Panc1 (cell line): ENCODE measurements at regions not wholly inside any gene's neighbourhood (a gene's known extent, or its start where the extent isn't known, plus 50 kb on each side); places are given as distances from the start of the nearest gene placed in this dataset.

ENCODE experiments used
- ATAC-seq: fragments of 200-7000 bp; cut with Tn5 transposase; 2 replicates; pipeline ENCODE4 v1.9.1; 2020; ENCODE audit warnings: mild to moderate bottlenecking, moderate library complexity
- BruUV-seq: library from RNA; stranded (reverse); fragments of 400-500 nt; replicated peaks from 2 replicates; lab custom pipeline; 2021; lab: Mats Ljungman, UMichigan
- CTCF ChIA-PET: fragments of 300-600 bp; sonication (Branson Sonifier 250); formaldehyde crosslinking; loops from one replicate; lab custom pipeline; 2022; ENCODE audit warnings: antibody characterized with exemption; lab: Charles Lee
- POLR2A ChIA-PET: fragments of 300-600 bp; sonication (Branson Sonifier 250); formaldehyde crosslinking; loops from one replicate; lab custom pipeline; 2022; ENCODE audit warnings: antibody characterized with exemption; lab: Charles Lee
- DNase-seq: peaks from one replicate; pipeline ENCODE4 v3.0.0-alpha.2; 2010; ENCODE audit warnings: low read depth, low spot score
- H3K27ac ChIP-seq: 2 replicates; pipeline ENCODE4 v1.5.1; 2011; ENCODE audit warnings: mild to moderate bottlenecking, low read length, inconsistent platforms
- H3K27me3 ChIP-seq: fragments of 200-500 bp; sonication (Bioruptor generic); 2 replicates; pipeline ENCODE4 v1.6.0; 2014; ENCODE audit warnings: low read length, inconsistent platforms; ENCODE audit not compliant: control insufficient read depth, insufficient read depth
- H3K36me3 ChIP-seq: fragments of 200-500 bp; sonication (Bioruptor generic); 2 replicates; pipeline ENCODE4 v1.5.1; 2014; ENCODE audit warnings: inconsistent platforms, mild to moderate bottlenecking, low read length, moderate library complexity; ENCODE audit not compliant: control insufficient read depth, insufficient read depth
- H3K4me1 ChIP-seq: 2 replicates; pipeline ENCODE4 v1.5.1; 2011; ENCODE audit warnings: inconsistent platforms, mild to moderate bottlenecking, low read length, moderate library complexity; ENCODE audit not compliant: control insufficient read depth, insufficient read depth
- H3K4me3 ChIP-seq, 2 experiments: 2 replicates each; pipeline ENCODE4 v1.5.1; 2011 to 2012; ENCODE audit warnings: low read depth in 2 of 2, low read length in 2 of 2, mild to moderate bottlenecking in 2 of 2, inconsistent platforms in 1 of 2, moderate library complexity in 1 of 2
- H3K9me3 ChIP-seq: fragments of 200-500 bp; sonication (Bioruptor generic); 2 replicates; pipeline ENCODE4 v1.5.1; 2014; ENCODE audit warnings: low read depth, mild to moderate bottlenecking, inconsistent platforms, low read length, moderate library complexity; ENCODE audit not compliant: control insufficient read depth, insufficient read depth
- POLR2AphosphoS5 ChIP-seq: IDR thresholded peaks from 2 replicates; pipeline ENCODE4 v1.6.1; 2012; ENCODE audit warnings: mild to moderate bottlenecking, low read depth, low read length, moderate library complexity
- SIN3A ChIP-seq: IDR thresholded peaks from 2 replicates; pipeline ENCODE4 v1.6.1; 2012; ENCODE audit warnings: low read depth, mild to moderate bottlenecking, low read length, moderate library complexity, borderline replicate concordance; ENCODE audit not compliant: insufficient read depth
- TCF7L2 ChIP-seq: IDR thresholded peaks from 2 replicates; pipeline ENCODE4 v1.6.1; 2011; ENCODE audit warnings: mild to moderate bottlenecking, low read depth, low read length, inconsistent platforms
- in situ Hi-C: cut with HindIII; loops from 2 replicates; pipeline ENCODE4 v1.10.0; 2016; ENCODE audit warnings: low sequenced_read_pairs, low pct_unique_long_range_greater_than_20kb
- intact Hi-C: fragments of 100-400 bp; cut with micrococcal nuclease; formaldehyde crosslinking; loops from one replicate; pipeline ENCODE4 v1.10.0; 2022; ENCODE audit not compliant: unreplicated experiment
- TF ChIP-seq, protein P1 (sequence below): fragments of 450-650 bp; IDR thresholded peaks from 2 replicates; pipeline ENCODE4 v1.5.1; 2017; ENCODE audit warnings: mild to moderate bottlenecking
- TF ChIP-seq, protein P2 (sequence below), 2 experiments: IDR thresholded peaks; 2 replicates each; pipeline ENCODE4 v1.6.1; 2011 to 2012; ENCODE audit warnings: low read depth in 2 of 2, control low read depth in 1 of 2, low read length in 1 of 2, mild to moderate bottlenecking in 1 of 2, moderate library complexity in 1 of 2; ENCODE audit not compliant: insufficient read depth in 1 of 2

DNA sequence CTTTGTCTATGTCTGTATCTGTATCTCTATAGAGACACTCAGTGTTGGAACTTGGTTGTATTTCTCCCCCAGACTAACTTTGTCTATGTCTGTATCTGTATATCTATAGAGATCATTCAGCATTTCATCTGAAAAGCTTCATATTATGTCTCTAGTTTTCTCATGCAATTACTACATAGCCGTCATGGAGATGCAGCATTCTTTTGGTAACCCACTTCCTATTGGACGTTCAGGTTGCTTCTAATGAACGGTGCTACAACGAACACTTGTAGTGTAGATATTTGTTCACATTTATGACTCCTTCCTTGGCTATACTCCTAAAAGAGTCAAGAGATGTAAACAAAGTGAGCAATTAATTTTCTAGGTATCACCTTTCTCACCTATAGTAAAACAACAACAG lies 81.5 kb upstream of the KCNA1 start:
- ChIA-PET CTCF (no interaction called here), POLR2A (no interaction called here)
- ATAC-seq, result no peak
- no peaks in the 10 kb centered on the region for H3K4me1 ChIP-seq
- no peaks in the 10 kb centered on the region for H3K9me3 ChIP-seq
- intact Hi-C loops (no loop called here), in situ Hi-C loops (no loop called here)
- no peak overlapping the region for H3K4me3 ChIP-seq
- no peak for DNase-seq
- TF ChIP-seq SIN3A (no peak), POLR2AphosphoS5 (no peak), TCF7L2 (no peak)
- TF ChIP-seq, protein P1, sequence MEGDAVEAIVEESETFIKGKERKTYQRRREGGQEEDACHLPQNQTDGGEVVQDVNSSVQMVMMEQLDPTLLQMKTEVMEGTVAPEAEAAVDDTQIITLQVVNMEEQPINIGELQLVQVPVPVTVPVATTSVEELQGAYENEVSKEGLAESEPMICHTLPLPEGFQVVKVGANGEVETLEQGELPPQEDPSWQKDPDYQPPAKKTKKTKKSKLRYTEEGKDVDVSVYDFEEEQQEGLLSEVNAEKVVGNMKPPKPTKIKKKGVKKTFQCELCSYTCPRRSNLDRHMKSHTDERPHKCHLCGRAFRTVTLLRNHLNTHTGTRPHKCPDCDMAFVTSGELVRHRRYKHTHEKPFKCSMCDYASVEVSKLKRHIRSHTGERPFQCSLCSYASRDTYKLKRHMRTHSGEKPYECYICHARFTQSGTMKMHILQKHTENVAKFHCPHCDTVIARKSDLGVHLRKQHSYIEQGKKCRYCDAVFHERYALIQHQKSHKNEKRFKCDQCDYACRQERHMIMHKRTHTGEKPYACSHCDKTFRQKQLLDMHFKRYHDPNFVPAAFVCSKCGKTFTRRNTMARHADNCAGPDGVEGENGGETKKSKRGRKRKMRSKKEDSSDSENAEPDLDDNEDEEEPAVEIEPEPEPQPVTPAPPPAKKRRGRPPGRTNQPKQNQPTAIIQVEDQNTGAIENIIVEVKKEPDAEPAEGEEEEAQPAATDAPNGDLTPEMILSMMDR, result no peak
- TF ChIP-seq, protein P2, sequence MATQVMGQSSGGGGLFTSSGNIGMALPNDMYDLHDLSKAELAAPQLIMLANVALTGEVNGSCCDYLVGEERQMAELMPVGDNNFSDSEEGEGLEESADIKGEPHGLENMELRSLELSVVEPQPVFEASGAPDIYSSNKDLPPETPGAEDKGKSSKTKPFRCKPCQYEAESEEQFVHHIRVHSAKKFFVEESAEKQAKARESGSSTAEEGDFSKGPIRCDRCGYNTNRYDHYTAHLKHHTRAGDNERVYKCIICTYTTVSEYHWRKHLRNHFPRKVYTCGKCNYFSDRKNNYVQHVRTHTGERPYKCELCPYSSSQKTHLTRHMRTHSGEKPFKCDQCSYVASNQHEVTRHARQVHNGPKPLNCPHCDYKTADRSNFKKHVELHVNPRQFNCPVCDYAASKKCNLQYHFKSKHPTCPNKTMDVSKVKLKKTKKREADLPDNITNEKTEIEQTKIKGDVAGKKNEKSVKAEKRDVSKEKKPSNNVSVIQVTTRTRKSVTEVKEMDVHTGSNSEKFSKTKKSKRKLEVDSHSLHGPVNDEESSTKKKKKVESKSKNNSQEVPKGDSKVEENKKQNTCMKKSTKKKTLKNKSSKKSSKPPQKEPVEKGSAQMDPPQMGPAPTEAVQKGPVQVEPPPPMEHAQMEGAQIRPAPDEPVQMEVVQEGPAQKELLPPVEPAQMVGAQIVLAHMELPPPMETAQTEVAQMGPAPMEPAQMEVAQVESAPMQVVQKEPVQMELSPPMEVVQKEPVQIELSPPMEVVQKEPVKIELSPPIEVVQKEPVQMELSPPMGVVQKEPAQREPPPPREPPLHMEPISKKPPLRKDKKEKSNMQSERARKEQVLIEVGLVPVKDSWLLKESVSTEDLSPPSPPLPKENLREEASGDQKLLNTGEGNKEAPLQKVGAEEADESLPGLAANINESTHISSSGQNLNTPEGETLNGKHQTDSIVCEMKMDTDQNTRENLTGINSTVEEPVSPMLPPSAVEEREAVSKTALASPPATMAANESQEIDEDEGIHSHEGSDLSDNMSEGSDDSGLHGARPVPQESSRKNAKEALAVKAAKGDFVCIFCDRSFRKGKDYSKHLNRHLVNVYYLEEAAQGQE (IDR thresholded peaks at IDR 0.05; ENCODE audit: insufficient read depth in 1 of 2, low read depth in 2 of 2, low read length in 1 of 2), result no peak
- H3K27ac ChIP-seq, result no peak overlapping the region
- H3K27me3 ChIP-seq, result peaks cover 10% of the 10 kb centered on the region
- no peaks in the 10 kb centered on the region for H3K36me3 ChIP-seq
- no TSS peak for BruUV-seq

DNA sequence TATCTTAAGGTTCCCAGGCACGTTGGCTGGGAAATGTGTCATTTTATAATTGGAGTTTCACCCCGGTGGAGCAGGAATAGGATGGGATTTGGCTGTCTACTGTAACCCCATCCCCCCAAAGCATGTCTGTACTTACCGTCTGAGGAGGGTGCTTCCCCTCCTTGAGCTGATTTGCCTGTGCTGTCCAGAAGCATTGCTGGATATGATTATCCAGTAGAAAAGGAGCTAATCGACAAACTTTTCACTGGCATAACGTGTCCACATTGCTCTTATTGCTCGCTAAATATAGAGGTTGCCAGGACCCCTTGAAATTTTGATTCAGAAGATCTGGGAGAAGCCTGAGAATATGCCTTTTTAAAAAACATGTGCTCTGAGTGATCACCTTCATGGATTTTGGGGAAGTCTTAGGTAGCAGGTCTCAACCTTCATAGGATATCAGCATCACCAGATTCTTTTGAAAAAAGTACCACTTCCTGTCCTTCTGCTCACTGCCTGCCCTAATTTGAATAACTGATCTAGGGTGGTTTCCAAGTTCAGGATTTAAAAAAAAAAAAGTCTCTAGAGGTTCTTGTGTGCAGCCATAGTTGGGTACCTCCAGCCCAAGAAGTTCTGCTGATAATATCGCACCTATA lies 80.4 kb upstream of the KCNA1 start:
- no peak overlapping the region for H3K27ac ChIP-seq
- intact Hi-C loops (no loop called here), in situ Hi-C loops (no loop called here)
- CTCF ChIA-PET, result no interaction called here
- DNase-seq (no peak), ATAC-seq (no peak)
- no TSS peak for BruUV-seq
- H3K4me1 ChIP-seq, result no peaks in the 10 kb centered on the region
- peaks cover 10% of the 10 kb centered on the region for H3K27me3 ChIP-seq
- TF ChIP-seq, protein P1, result no peak
- TF ChIP-seq, protein P2 (IDR thresholded peaks at IDR 0.05; ENCODE audit: insufficient read depth in 1 of 2, low read depth in 2 of 2, low read length in 1 of 2), result no peak
- TF ChIP-seq POLR2AphosphoS5, result no peak
- no peak for TF ChIP-seq SIN3A
- POLR2A ChIA-PET, result no interaction called here
- no peak overlapping the region for H3K4me3 ChIP-seq
- H3K36me3 ChIP-seq, result no peaks in the 10 kb centered on the region
- H3K9me3 ChIP-seq, result no peaks in the 10 kb centered on the region
